HCT116 (cell line): ENCODE measurements at regions not wholly inside any gene's neighbourhood (a gene's known extent, or its start where the extent isn't known, plus 50 kb on each side); places are given as distances from the start of the nearest gene placed in this dataset.

ENCODE experiments used
- ATAC-seq: fragments of 200-7000 bp; cut with Tn5 transposase; 2 replicates; pipeline ENCODE4 v1.9.1; 2020; ENCODE audit warnings: mild to moderate bottlenecking, moderate library complexity
- BruUV-seq: library from RNA; stranded (reverse); fragments of 400-500 nt; replicated peaks from 2 replicates; lab custom pipeline; 2021; lab: Mats Ljungman, UMichigan
- CTCF ChIA-PET: fragments of 300-600 bp; sonication (Branson Sonifier 250); formaldehyde crosslinking; loops from one replicate; lab custom pipeline; 2021; ENCODE audit warnings: antibody characterized with exemption; lab: Charles Lee
- POLR2A ChIA-PET: fragments of 300-600, 350-600 bp; sonication (Branson Sonifier 250); formaldehyde crosslinking; loops from one replicate; lab custom pipeline; 2021; ENCODE audit warnings: antibody characterized with exemption; lab: Charles Lee
- RAD21 ChIA-PET, 2 experiments: fragments of 300-600 bp; sonication (Branson Sonifier 250); formaldehyde crosslinking; loops; one replicate each; lab custom pipeline; 2023; ENCODE audit warnings: low total read pairs in 2 of 2; ENCODE audit not compliant: uncharacterized antibody in 2 of 2, unreplicated experiment in 2 of 2, low non-redundant PET in 1 of 2; lab: Charles Lee
- DNase-seq: peaks from one replicate; pipeline ENCODE4 v3.0.0-alpha.2; 2010; ENCODE audit warnings: low read depth, low spot score
- H2AFZ ChIP-seq: fragments of 200-600 bp; shearing (Covaris generic), sonication (generic); 2 replicates; pipeline ENCODE4 v1.6.1; 2017; ENCODE audit warnings: low read depth, mixed run types, mixed read lengths, antibody characterized with exemption, low read length; ENCODE audit not compliant: poor library complexity, severe bottlenecking
- H3K27ac ChIP-seq: 2 replicates; pipeline ENCODE4 v1.5.1; 2012; ENCODE audit warnings: low read depth, low read length
- H3K27me3 ChIP-seq: fragments of 200-600 bp; sonication (generic); 2 replicates; pipeline ENCODE4 v1.6.1; 2016; ENCODE audit warnings: mixed run types, low read length, mixed read lengths; ENCODE audit not compliant: insufficient read depth
- H3K36me3 ChIP-seq, 2 experiments: fragments of 200-500 bp in 1 of 2; fragments of 200-600 bp in 1 of 2; sonication (Bioruptor generic) in 1 of 2; sonication (generic) in 1 of 2; 2 replicates each; pipeline versions ENCODE4 v1.5.1 to v1.6.1; 2014 to 2016; ENCODE audit warnings: low read length in 2 of 2, inconsistent platforms in 1 of 2, mixed read lengths in 1 of 2, mixed run types in 1 of 2; ENCODE audit not compliant: insufficient read depth in 2 of 2, control insufficient read depth in 1 of 2
- H3K4me1 ChIP-seq, 2 experiments: fragments of 200-600 bp in 1 of 2; sonication (generic) in 1 of 2; 2 replicates each; pipeline versions ENCODE4 v1.5.1 to v1.6.1; 2012 to 2017; ENCODE audit warnings: low read length in 2 of 2, inconsistent platforms in 1 of 2, mild to moderate bottlenecking in 1 of 2, mixed read lengths in 1 of 2, mixed run types in 1 of 2, moderate library complexity in 1 of 2; ENCODE audit not compliant: insufficient read depth in 2 of 2, control insufficient read depth in 1 of 2
- H3K4me2 ChIP-seq: fragments of 200-600 bp; sonication (generic); 2 replicates; pipeline ENCODE4 v1.6.1; 2017; ENCODE audit warnings: mixed run types, low read length, mixed read lengths
- H3K4me3 ChIP-seq, 2 experiments: fragments of 200-600 bp in 1 of 2; sonication (generic) in 1 of 2; replicated peaks in 1 of 2; 2 replicates each; pipeline ENCODE4 v1.5.1; 2011 to 2016; ENCODE audit warnings: low read length in 2 of 2, control low read depth in 1 of 2, low read depth in 1 of 2, mild to moderate bottlenecking in 1 of 2, mixed read lengths in 1 of 2, mixed run types in 1 of 2
- H3K79me2 ChIP-seq: fragments of 200-600 bp; sonication (generic); 2 replicates; pipeline ENCODE4 v1.6.1; 2017; ENCODE audit warnings: mild to moderate bottlenecking, mixed run types, low read length, moderate library complexity, mixed read lengths; ENCODE audit not compliant: insufficient read depth
- H3K9ac ChIP-seq: fragments of 200-600 bp; sonication (generic); 2 replicates; pipeline ENCODE4 v1.6.1; 2016; ENCODE audit warnings: low read length, mixed read lengths
- H3K9me2 ChIP-seq: fragments of 200-600 bp; sonication (generic), shearing (Covaris generic); 2 replicates; pipeline ENCODE4 v1.6.1; 2017; ENCODE audit warnings: mixed run types, mild to moderate bottlenecking, moderate library complexity; ENCODE audit not compliant: insufficient read depth
- H3K9me3 ChIP-seq, 2 experiments: fragments of 200-500 bp in 1 of 2; fragments of 200-600 bp in 1 of 2; sonication (Bioruptor generic) in 1 of 2; sonication (generic) in 1 of 2; 2 replicates each; pipeline ENCODE4 v1.6.1; 2014 to 2017; ENCODE audit warnings: low read length in 2 of 2, mixed read lengths in 2 of 2, inconsistent platforms in 1 of 2, low read depth in 1 of 2, mild to moderate bottlenecking in 1 of 2, mixed run types in 1 of 2, moderate library complexity in 1 of 2; ENCODE audit not compliant: control insufficient read depth in 1 of 2, insufficient read depth in 1 of 2
- H4K20me1 ChIP-seq: fragments of 200-600 bp; sonication (generic), shearing (Covaris generic); 2 replicates; pipeline ENCODE4 v1.6.1; 2017; ENCODE audit warnings: mixed run types, mild to moderate bottlenecking, moderate library complexity; ENCODE audit not compliant: insufficient read depth
- CEBPB ChIP-seq: IDR thresholded peaks from 2 replicates; pipeline ENCODE4 v1.6.1; 2012; ENCODE audit warnings: low read depth
- CTCF ChIP-seq, 3 experiments: fragments of 200-600 bp in 1 of 3; sonication (generic) in 1 of 3; IDR thresholded peaks in 2 of 3; conservative IDR thresholded peaks in 1 of 3; 2 replicates each; pipeline ENCODE4 v1.5.1; 2012 to 2017; ENCODE audit warnings: low read depth in 2 of 3, low read length in 2 of 3, antibody characterized with exemption in 1 of 3, borderline replicate concordance in 1 of 3, control low read depth in 1 of 3, mild to moderate bottlenecking in 1 of 3, mixed read lengths in 1 of 3, mixed run types in 1 of 3, moderate library complexity in 1 of 3; ENCODE audit not compliant: insufficient read depth in 1 of 3
- EGR1 ChIP-seq: IDR thresholded peaks from 2 replicates; pipeline ENCODE4 v1.6.1; 2012; ENCODE audit warnings: low read depth
- EZH2 ChIP-seq: fragments of 200-600 bp; sonication (generic); IDR thresholded peaks from 2 replicates; pipeline ENCODE4 v1.6.1; 2017; ENCODE audit warnings: antibody characterized with exemption, mixed run types
- EZH2phosphoT487 ChIP-seq: fragments of 200-600 bp; IDR thresholded peaks from 2 replicates; pipeline ENCODE4 v1.6.1; 2018; ENCODE audit warnings: antibody characterized with exemption, borderline replicate concordance
- JUND ChIP-seq: IDR thresholded peaks from 2 replicates; pipeline ENCODE4 v1.6.1; 2012
- POLR2AphosphoS5 ChIP-seq: IDR thresholded peaks from 2 replicates; pipeline ENCODE4 v1.6.1; 2011; ENCODE audit warnings: mild to moderate bottlenecking, low read depth, low read length, moderate library complexity
- REST ChIP-seq: IDR thresholded peaks from 2 replicates; pipeline ENCODE4 v1.6.1; 2012; ENCODE audit warnings: low read depth
- SP1 ChIP-seq: IDR thresholded peaks from 2 replicates; pipeline ENCODE4 v1.6.1; 2012; ENCODE audit warnings: low read depth
- SRF ChIP-seq: IDR thresholded peaks from 2 replicates; pipeline ENCODE4 v1.6.1; 2012; ENCODE audit warnings: low read depth
- YY1 ChIP-seq: IDR thresholded peaks from 2 replicates; pipeline ENCODE4 v1.6.1; 2011; ENCODE audit warnings: low read length, low read depth, moderate library complexity, mild to moderate bottlenecking; ENCODE audit not compliant: insufficient replicate concordance; ENCODE audit errors: extremely low read depth
- ZFX ChIP-seq: fragments of 450-650 bp; IDR thresholded peaks from 2 replicates; pipeline ENCODE4 v1.6.1; 2017
- ZNF274 ChIP-seq: fragments of 200-500 bp; sonication (Bioruptor generic); IDR thresholded peaks from 2 replicates; pipeline ENCODE4 v1.6.1; 2014; ENCODE audit warnings: mild to moderate bottlenecking, low read depth, low read length, inconsistent platforms
- intact Hi-C: fragments of 100-400 bp; cut with micrococcal nuclease; formaldehyde crosslinking; loops from 2 replicates; pipeline ENCODE4 v1.10.0; 2022

GRCh38 chr10:61160253-61160652 is 216.3 kb upstream of the RHOBTB1 start:
- no peaks in the 10 kb centered on the region for H3K9me2 ChIP-seq
- H3K9me3 ChIP-seq: no peaks in the 10 kb centered on the region
- CTCF ChIA-PET: no interaction called here
- H3K9ac ChIP-seq: no peak overlapping the region
- DNase-seq (no peak), ATAC-seq (no peak)
- no peaks in the 10 kb centered on the region for H3K4me1 ChIP-seq
- H2AFZ ChIP-seq: no peak overlapping the region
- TF ChIP-seq CEBPB (no peak), CTCF (IDR thresholded peaks at IDR 0.05 in 2 of 3, conservative IDR thresholded peaks at IDR 0.05 in 1 of 3; ENCODE audit: borderline replicate concordance in 1 of 3, insufficient read depth in 1 of 3, low read depth in 2 of 3, low read length in 2 of 3) (no peak)
- no TSS peak for BruUV-seq
- H3K27ac ChIP-seq: no peak overlapping the region
- POLR2A ChIA-PET: no interaction called here
- no peaks in the 10 kb centered on the region for H3K36me3 ChIP-seq
- RAD21 ChIA-PET: no interaction called here
- H3K4me2 ChIP-seq: no peak overlapping the region
- no peaks in the 10 kb centered on the region for H3K27me3 ChIP-seq
- intact Hi-C loops: no loop called here
- no peak overlapping the region for H3K4me3 ChIP-seq
- no peaks in the 10 kb centered on the region for H4K20me1 ChIP-seq
- H3K79me2 ChIP-seq: no peaks in the 10 kb centered on the region

- CTCF ChIA-PET: no interaction called here
- H2AFZ ChIP-seq: peak overlapping the region; percentile 19
- intact Hi-C loops: no loop called here
- no peaks in the 10 kb centered on the region for H3K36me3 ChIP-seq
- H3K9me2 ChIP-seq: no peaks in the 10 kb centered on the region
- RAD21 ChIA-PET: no interaction called here
- ATAC-seq (no peak), DNase-seq (no peak)
- POLR2A ChIA-PET: no interaction called here
- no peak overlapping the region for H3K27ac ChIP-seq
- H3K9me3 ChIP-seq: no peaks in the 10 kb centered on the region
- H3K4me2 ChIP-seq: no peak overlapping the region
- H3K4me1 ChIP-seq: no peaks in the 10 kb centered on the region
- no peak overlapping the region for H3K4me3 ChIP-seq
- no peaks in the 10 kb centered on the region for H3K79me2 ChIP-seq
- no peak overlapping the region for H3K9ac ChIP-seq
- H4K20me1 ChIP-seq: no peaks in the 10 kb centered on the region
- BruUV-seq: no TSS peak
- H3K27me3 ChIP-seq: no peaks in the 10 kb centered on the region
- TF ChIP-seq EGR1 (no peak), JUND (no peak), POLR2AphosphoS5 (no peak), ZNF274 (no peak), EZH2phosphoT487 (no peak), EZH2 (no peak), REST (no peak), SP1 (no peak), CTCF (IDR thresholded peaks at IDR 0.05 in 2 of 3, conservative IDR thresholded peaks at IDR 0.05 in 1 of 3; ENCODE audit: borderline replicate concordance in 1 of 3, insufficient read depth in 1 of 3, low read depth in 2 of 3, low read length in 2 of 3) (no peak), ZFX (no peak), YY1 (no peak), SRF (no peak)
These were observed 215.3 kb upstream of the RHOBTB1 start for GRCh38 chr10:61159253-61159652.
